CD4-positive, alpha-beta T cell (primary cell): ENCODE measurements at regions not wholly inside any gene's neighbourhood (a gene's known extent, or its start where the extent isn't known, plus 50 kb on each side); places are given as distances from the start of the nearest gene placed in this dataset.

Source experiments
- ATAC-seq: fragments of 200-7000 bp; cut with Tn5 transposase; one replicate; pipeline ENCODE4 v1.10.0; 2022; ENCODE audit warnings: mild to moderate bottlenecking; ENCODE audit not compliant: poor library complexity
- CTCF ChIA-PET: fragments of 350-600 bp; sonication (Branson Sonifier 250); formaldehyde crosslinking; loops from one replicate; lab custom pipeline; 2021; ENCODE audit warnings: antibody characterized with exemption, inconsistent platforms; lab: Charles Lee
- POLR2A ChIA-PET: fragments of 350-600 bp; sonication (Branson Sonifier 250); formaldehyde crosslinking; loops from one replicate; lab custom pipeline; 2021; ENCODE audit warnings: antibody characterized with exemption, inconsistent platforms; lab: Charles Lee
- DNase-seq, 14 experiments: peaks; one replicate each; pipeline ENCODE4 v3.0.0-alpha.2; 2013 to 2020; ENCODE audit warnings: mixed read lengths in 2 of 14
- H3K27ac ChIP-seq, 2 donors: one replicate each; pipeline versions ENCODE4 v1.5.1 to v1.7.0; 2013; ENCODE audit warnings: low read length in 2 of 2, low read depth in 1 of 2, mild to moderate bottlenecking in 1 of 2
- H3K27me3 ChIP-seq, 2 experiments: 1 replicate in 1 of 2; 2 replicates in 1 of 2; pipeline versions ENCODE4 v1.6.1 to v1.7.0; 2013; ENCODE audit warnings: low read length in 2 of 2, control low read depth in 1 of 2, mild to moderate bottlenecking in 1 of 2, moderate library complexity in 1 of 2; ENCODE audit not compliant: insufficient read depth in 2 of 2, control insufficient read depth in 1 of 2
- H3K36me3 ChIP-seq: one replicate; pipeline ENCODE4 v1.6.1; 2013; ENCODE audit warnings: low read length, control low read depth; ENCODE audit not compliant: insufficient read depth
- H3K4me1 ChIP-seq: one replicate; pipeline ENCODE4 v1.6.1; 2013; ENCODE audit warnings: low read length, control low read depth; ENCODE audit not compliant: insufficient read depth
- H3K4me3 ChIP-seq: one replicate; pipeline ENCODE4 v1.5.1; 2013; ENCODE audit warnings: mild to moderate bottlenecking, low read length, moderate library complexity
- H3K9me3 ChIP-seq, 2 experiments: 1 replicate in 1 of 2; 2 replicates in 1 of 2; pipeline versions ENCODE4 v1.6.1 to v1.7.0; 2013; ENCODE audit warnings: low read length in 2 of 2, mild to moderate bottlenecking in 2 of 2, control low read depth in 1 of 2, moderate library complexity in 1 of 2; ENCODE audit not compliant: control insufficient read depth in 1 of 2, insufficient read depth in 1 of 2
- H3K27ac Mint-ChIP-seq: one replicate; pipeline ENCODE4 v1.8.0; 2020; ENCODE audit warnings: mixed read lengths
- H3K27me3 Mint-ChIP-seq: one replicate; pipeline ENCODE4 v1.8.0; 2021; ENCODE audit warnings: mixed read lengths
- H3K36me3 Mint-ChIP-seq: one replicate; pipeline ENCODE4 v1.8.0; 2021; ENCODE audit warnings: low read depth, mixed read lengths
- H3K4me1 Mint-ChIP-seq: one replicate; pipeline ENCODE4 v1.8.0; 2021; ENCODE audit warnings: low read depth, mixed read lengths
- H3K4me3 Mint-ChIP-seq: one replicate; pipeline ENCODE4 v1.8.0; 2020; ENCODE audit warnings: mild to moderate bottlenecking, mixed read lengths
- H3K9me3 Mint-ChIP-seq: one replicate; pipeline ENCODE4 v1.8.0; 2020; ENCODE audit warnings: mixed read lengths
- intact Hi-C, 2 experiments: fragments of 100-400 bp; cut with DNase I in 1 of 2; cut with micrococcal nuclease in 1 of 2; formaldehyde crosslinking; loops; one replicate each; pipeline versions ENCODE4 v1.15.1 to v1.9.0; 2023 to 2025; cut with DNase I, micrococcal nuclease
- TF ChIP-seq, protein P1 (sequence below): fragments of 200-600 bp; IDR thresholded peaks from one replicate; pipeline ENCODE4 v1.8.0; 2022; ENCODE audit warnings: antibody characterized with exemption, mild to moderate bottlenecking

DNA sequence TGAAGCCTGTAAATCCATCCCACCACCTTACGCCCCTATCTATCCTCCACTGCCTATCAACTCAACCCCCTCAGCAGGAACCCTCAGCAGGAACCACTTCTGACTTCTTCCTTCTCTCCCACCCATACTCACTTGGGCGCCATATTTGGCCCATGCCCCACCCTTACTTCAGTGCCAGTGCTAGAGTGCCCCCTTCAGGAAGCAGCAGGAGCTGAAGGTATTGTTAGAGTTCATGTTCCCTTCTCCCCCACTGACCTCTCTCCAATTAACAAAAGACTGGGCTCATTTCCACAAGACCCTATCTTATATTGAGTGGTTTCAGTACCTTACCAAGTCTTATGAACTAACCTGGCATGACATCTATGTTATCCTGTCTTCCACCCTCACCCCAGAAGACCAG is 363.1 kb upstream of the SLIT2 start:
- DNase-seq (no peak), ATAC-seq (no peak)
- Mint-ChIP-seq H3K27ac (no peak overlapping the region), H3K27me3 (no peaks in the 10 kb centered on the region), H3K36me3 (no peaks in the 10 kb centered on the region), H3K4me3 (no peak overlapping the region), H3K9me3 (peaks cover 9% of the 10 kb centered on the region), H3K4me1 (no peaks in the 10 kb centered on the region)
- Histone ChIP-seq H3K9me3 (peaks cover 17 to 19% of the 10 kb centered on the region in 2 experiments), H3K36me3 (no peaks in the 10 kb centered on the region), H3K27ac (no peak overlapping the region), H3K4me1 (no peaks in the 10 kb centered on the region), H3K4me3 (no peak overlapping the region), H3K27me3 (no peaks in the 10 kb centered on the region)
- intact Hi-C loops = no loop called here
- TF ChIP-seq, protein P1, sequence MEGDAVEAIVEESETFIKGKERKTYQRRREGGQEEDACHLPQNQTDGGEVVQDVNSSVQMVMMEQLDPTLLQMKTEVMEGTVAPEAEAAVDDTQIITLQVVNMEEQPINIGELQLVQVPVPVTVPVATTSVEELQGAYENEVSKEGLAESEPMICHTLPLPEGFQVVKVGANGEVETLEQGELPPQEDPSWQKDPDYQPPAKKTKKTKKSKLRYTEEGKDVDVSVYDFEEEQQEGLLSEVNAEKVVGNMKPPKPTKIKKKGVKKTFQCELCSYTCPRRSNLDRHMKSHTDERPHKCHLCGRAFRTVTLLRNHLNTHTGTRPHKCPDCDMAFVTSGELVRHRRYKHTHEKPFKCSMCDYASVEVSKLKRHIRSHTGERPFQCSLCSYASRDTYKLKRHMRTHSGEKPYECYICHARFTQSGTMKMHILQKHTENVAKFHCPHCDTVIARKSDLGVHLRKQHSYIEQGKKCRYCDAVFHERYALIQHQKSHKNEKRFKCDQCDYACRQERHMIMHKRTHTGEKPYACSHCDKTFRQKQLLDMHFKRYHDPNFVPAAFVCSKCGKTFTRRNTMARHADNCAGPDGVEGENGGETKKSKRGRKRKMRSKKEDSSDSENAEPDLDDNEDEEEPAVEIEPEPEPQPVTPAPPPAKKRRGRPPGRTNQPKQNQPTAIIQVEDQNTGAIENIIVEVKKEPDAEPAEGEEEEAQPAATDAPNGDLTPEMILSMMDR = no peak
- ChIA-PET CTCF (no interaction called here), POLR2A (no interaction called here)

DNA sequence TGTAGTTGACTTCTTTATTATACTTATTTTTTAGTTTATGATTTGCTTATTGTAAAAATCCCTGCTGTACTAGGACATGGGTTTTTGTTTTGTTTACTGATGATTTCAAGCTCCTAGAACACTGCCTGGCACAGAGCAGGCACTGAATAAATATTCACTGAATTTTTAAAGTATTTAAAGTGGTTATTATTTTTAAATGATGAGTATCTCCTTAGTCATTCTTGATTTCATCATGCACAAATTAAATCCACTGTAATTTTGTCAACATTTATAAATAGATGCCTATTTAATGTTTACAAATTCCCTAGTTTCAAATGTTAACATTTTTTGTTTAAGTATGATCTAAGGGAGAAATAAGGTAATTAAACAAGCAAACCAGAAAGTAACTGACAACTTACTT is 367.9 kb upstream of the SLIT2 start:
- Histone ChIP-seq H3K27me3 (no peaks in the 10 kb centered on the region), H3K4me1 (no peaks in the 10 kb centered on the region), H3K9me3 (peaks cover 3 to 7% of the 10 kb centered on the region in 2 experiments), H3K27ac (no peak overlapping the region), H3K36me3 (no peaks in the 10 kb centered on the region), H3K4me3 (no peak overlapping the region)
- ATAC-seq = no peak
- H3K27me3 Mint-ChIP-seq = no peaks in the 10 kb centered on the region
- intact Hi-C loops = no loop called here
- ChIA-PET CTCF (no interaction called here), POLR2A (no interaction called here)
- DNase-seq = no peak
- TF ChIP-seq, protein P1 = no peak
- peaks cover 16% of the 10 kb centered on the region for H3K9me3 Mint-ChIP-seq
- H3K4me3 Mint-ChIP-seq = no peak overlapping the region
- no peaks in the 10 kb centered on the region for H3K4me1 Mint-ChIP-seq
- no peaks in the 10 kb centered on the region for H3K36me3 Mint-ChIP-seq
- no peak overlapping the region for H3K27ac Mint-ChIP-seq

DNA sequence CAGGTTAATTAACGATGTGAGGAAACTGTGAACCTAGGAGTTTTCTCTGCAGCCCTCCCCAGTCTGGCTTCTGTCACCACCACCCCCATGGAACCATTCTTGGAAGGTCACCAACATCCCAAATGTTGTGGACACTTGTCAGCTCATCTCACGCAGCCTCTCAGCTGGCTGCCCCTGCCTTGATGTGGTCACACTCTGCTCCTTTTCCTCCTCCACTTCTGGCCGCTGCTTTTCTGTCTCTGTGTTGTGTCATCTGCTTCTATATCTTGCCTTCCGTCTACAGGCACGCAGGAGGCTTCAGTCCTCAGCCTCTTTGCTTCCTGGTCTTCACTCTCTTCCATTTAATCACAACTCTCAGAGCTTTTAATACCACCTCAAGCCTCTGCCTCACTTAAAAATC is 371.5 kb upstream of the SLIT2 start:
- H3K27me3 Mint-ChIP-seq = no peaks in the 10 kb centered on the region
- H3K36me3 Mint-ChIP-seq = no peaks in the 10 kb centered on the region
- DNase-seq (no peak), ATAC-seq (no peak)
- POLR2A ChIA-PET = no interaction called here
- no peaks in the 10 kb centered on the region for H3K36me3 ChIP-seq
- no peak overlapping the region for H3K4me3 ChIP-seq
- H3K4me1 ChIP-seq = no peaks in the 10 kb centered on the region
- no peaks in the 10 kb centered on the region for H3K9me3 ChIP-seq
- intact Hi-C loops = no loop called here
- H3K27ac Mint-ChIP-seq = no peak overlapping the region
- H3K4me3 Mint-ChIP-seq = no peak overlapping the region
- CTCF ChIA-PET = no interaction called here
- no peak overlapping the region for H3K27ac ChIP-seq
- no peaks in the 10 kb centered on the region for H3K4me1 Mint-ChIP-seq
- H3K27me3 ChIP-seq = no peaks in the 10 kb centered on the region
- TF ChIP-seq, protein P1 = no peak
- H3K9me3 Mint-ChIP-seq = peaks cover 8% of the 10 kb centered on the region
